Caco-2 (cell line): ENCODE measurements at regions not wholly inside any gene's neighbourhood (a gene's known extent, or its start where the extent isn't known, plus 50 kb on each side); places are given as distances from the start of the nearest gene placed in this dataset.

Experiments
- BruUV-seq: library from RNA; stranded (reverse); fragments of 400-500 nt; replicated peaks from 2 replicates; lab custom pipeline; 2021; lab: Mats Ljungman, UMichigan
- CTCF ChIA-PET: fragments of 300-600 bp; sonication (Branson Sonifier 250); formaldehyde crosslinking; loops from one replicate; lab custom pipeline; 2022; ENCODE audit warnings: antibody characterized with exemption; lab: Charles Lee
- POLR2A ChIA-PET: fragments of 300-600 bp; sonication (Branson Sonifier 250); formaldehyde crosslinking; loops from one replicate; lab custom pipeline; 2022; ENCODE audit warnings: antibody characterized with exemption; lab: Charles Lee
- DNase-seq, 2 experiments: peaks; one replicate each; pipeline versions ENCODE4 v3.0.0 to v3.0.0-alpha.2; 2020 to 2022
- H3K27me3 ChIP-seq: replicated peaks from 2 replicates; pipeline ENCODE4 v1.6.0; 2011; ENCODE audit warnings: low read length; ENCODE audit not compliant: control insufficient read depth, insufficient read depth
- H3K36me3 ChIP-seq: 2 replicates; pipeline ENCODE4 v1.5.1; 2011; ENCODE audit warnings: low read length; ENCODE audit not compliant: control insufficient read depth, insufficient read depth
- H3K4me1 ChIP-seq: fragments of 250-450 bp; sonication (Bioruptor Pico); 2 replicates; pipeline ENCODE4 v1.5.1; 2020; ENCODE audit warnings: mild to moderate bottlenecking
- H3K4me3 ChIP-seq: 2 replicates; pipeline ENCODE4 v1.5.1; 2011; ENCODE audit warnings: low read depth, mild to moderate bottlenecking, control low read depth, low read length
- H3K9me3 ChIP-seq: fragments of 250-450 bp; sonication (Bioruptor Pico); 2 replicates; pipeline ENCODE4 v1.5.1; 2020; ENCODE audit warnings: mild to moderate bottlenecking, moderate library complexity
- H3K27ac Mint-ChIP-seq: one replicate; pipeline ENCODE4 v1.8.0; 2022; ENCODE audit warnings: mixed read lengths; ENCODE audit not compliant: unreplicated experiment
- H3K27me3 Mint-ChIP-seq: one replicate; pipeline ENCODE4 v1.8.0; 2022; ENCODE audit warnings: mixed read lengths; ENCODE audit not compliant: insufficient read depth, unreplicated experiment
- H3K36me3 Mint-ChIP-seq: one replicate; pipeline ENCODE4 v1.8.0; 2022; ENCODE audit warnings: mild to moderate bottlenecking, mixed read lengths; ENCODE audit not compliant: insufficient read depth, unreplicated experiment
- H3K4me1 Mint-ChIP-seq: one replicate; pipeline ENCODE4 v1.8.0; 2022; ENCODE audit warnings: low read depth, mixed read lengths; ENCODE audit not compliant: unreplicated experiment
- H3K4me3 Mint-ChIP-seq: one replicate; pipeline ENCODE4 v1.8.0; 2022; ENCODE audit warnings: mild to moderate bottlenecking, moderate library complexity, mixed read lengths; ENCODE audit not compliant: unreplicated experiment
- H3K9me3 Mint-ChIP-seq: one replicate; pipeline ENCODE4 v1.8.0; 2022; ENCODE audit warnings: mixed read lengths; ENCODE audit not compliant: unreplicated experiment
- intact Hi-C: fragments of 100-400 bp; cut with micrococcal nuclease; formaldehyde crosslinking; loops from one replicate; pipeline ENCODE4 v1.10.0; 2022; ENCODE audit not compliant: unreplicated experiment
- TF ChIP-seq, protein P1 (sequence below), 2 experiments: fragments of 200-600 bp in 1 of 2; IDR thresholded peaks; 1 replicate in 1 of 2; 2 replicates in 1 of 2; pipeline versions ENCODE4 v1.5.1 to v1.8.0; 2011 to 2022; ENCODE audit warnings: antibody characterized with exemption in 1 of 2, control low read depth in 1 of 2, inconsistent platforms in 1 of 2, low read depth in 1 of 2, low read length in 1 of 2, mild to moderate bottlenecking in 1 of 2, moderate library complexity in 1 of 2; ENCODE audit not compliant: insufficient read depth in 1 of 2, severe bottlenecking in 1 of 2, unreplicated experiment in 1 of 2

DNA sequence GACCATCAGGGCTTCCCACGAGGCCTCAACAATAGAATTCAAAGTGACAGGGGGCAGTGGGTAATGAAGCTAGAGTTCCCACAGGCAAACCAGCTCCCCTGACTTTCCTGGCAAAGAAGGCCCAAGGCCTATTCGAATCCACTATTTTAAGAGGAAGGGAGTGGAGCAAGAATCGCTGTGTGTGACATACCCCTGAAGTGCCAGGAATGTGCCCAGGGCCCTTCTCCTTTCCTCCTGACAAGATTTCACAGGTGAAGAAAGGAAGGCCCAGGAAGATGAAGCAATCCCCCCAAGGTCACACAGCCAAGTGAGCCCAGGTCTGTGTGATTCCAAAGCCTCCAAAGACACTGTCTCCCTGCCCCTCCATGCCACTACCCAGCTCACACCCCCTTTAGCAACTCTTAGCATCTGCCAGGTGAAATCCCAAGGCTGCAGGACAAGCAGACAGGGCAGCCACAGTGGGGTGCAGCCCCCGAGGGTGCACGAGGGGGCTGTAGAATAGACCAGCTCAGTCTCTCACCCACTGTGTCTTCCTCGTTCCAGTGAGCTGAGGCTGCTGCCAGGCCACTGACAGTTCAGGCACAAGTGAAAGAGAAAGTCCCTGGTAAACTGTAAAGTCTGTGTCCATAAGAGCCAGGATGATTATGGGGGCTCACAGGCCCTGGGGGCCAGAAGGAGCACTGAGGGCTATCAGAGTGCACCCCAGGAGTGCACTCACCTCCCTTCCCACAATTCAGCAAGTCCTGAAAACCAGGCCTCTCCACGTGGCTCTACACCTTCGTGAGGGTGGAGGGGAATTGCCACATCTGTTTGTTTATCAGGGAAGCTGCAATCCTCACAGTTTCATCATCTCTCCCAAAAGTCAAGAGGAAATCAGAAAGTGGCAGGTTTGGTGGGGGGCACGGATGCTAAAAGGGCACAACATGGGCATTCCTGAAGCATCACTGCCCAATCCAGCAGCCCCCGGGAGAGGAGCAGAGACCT is 70.8 kb upstream of the ZMIZ1 start:
- Mint-ChIP-seq H3K27me3 (no peaks in the 10 kb centered on the region), H3K9me3 (no peaks in the 10 kb centered on the region), H3K27ac (peak overlapping the region; percentile 51), H3K36me3 (no peaks in the 10 kb centered on the region), H3K4me1 (no peaks in the 10 kb centered on the region), H3K4me3 (no peak overlapping the region)
- BruUV-seq: no TSS peak
- ChIA-PET POLR2A (no interaction called here), CTCF (interaction anchor here (1.3 kb wide), 1 partner anchor 69 kb away, joined by 6 read pairs; no protein-coding TSS in a partner anchor)
- no peaks in the 10 kb centered on the region for H3K4me1 ChIP-seq
- DNase-seq: peak in 1 of 2 experiments; percentile 24
- H3K27me3 ChIP-seq: no peaks in the 10 kb centered on the region
- H3K9me3 ChIP-seq: no peaks in the 10 kb centered on the region
- H3K36me3 ChIP-seq: no peaks in the 10 kb centered on the region
- TF ChIP-seq, protein P1, sequence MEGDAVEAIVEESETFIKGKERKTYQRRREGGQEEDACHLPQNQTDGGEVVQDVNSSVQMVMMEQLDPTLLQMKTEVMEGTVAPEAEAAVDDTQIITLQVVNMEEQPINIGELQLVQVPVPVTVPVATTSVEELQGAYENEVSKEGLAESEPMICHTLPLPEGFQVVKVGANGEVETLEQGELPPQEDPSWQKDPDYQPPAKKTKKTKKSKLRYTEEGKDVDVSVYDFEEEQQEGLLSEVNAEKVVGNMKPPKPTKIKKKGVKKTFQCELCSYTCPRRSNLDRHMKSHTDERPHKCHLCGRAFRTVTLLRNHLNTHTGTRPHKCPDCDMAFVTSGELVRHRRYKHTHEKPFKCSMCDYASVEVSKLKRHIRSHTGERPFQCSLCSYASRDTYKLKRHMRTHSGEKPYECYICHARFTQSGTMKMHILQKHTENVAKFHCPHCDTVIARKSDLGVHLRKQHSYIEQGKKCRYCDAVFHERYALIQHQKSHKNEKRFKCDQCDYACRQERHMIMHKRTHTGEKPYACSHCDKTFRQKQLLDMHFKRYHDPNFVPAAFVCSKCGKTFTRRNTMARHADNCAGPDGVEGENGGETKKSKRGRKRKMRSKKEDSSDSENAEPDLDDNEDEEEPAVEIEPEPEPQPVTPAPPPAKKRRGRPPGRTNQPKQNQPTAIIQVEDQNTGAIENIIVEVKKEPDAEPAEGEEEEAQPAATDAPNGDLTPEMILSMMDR (IDR thresholded peaks at IDR 0.05; ENCODE audit: insufficient read depth in 1 of 2, low read depth in 1 of 2, low read length in 1 of 2, severe bottlenecking in 1 of 2, unreplicated experiment in 1 of 2): no peak
- H3K4me3 ChIP-seq: no peak overlapping the region
- intact Hi-C loops: no loop called here

DNA sequence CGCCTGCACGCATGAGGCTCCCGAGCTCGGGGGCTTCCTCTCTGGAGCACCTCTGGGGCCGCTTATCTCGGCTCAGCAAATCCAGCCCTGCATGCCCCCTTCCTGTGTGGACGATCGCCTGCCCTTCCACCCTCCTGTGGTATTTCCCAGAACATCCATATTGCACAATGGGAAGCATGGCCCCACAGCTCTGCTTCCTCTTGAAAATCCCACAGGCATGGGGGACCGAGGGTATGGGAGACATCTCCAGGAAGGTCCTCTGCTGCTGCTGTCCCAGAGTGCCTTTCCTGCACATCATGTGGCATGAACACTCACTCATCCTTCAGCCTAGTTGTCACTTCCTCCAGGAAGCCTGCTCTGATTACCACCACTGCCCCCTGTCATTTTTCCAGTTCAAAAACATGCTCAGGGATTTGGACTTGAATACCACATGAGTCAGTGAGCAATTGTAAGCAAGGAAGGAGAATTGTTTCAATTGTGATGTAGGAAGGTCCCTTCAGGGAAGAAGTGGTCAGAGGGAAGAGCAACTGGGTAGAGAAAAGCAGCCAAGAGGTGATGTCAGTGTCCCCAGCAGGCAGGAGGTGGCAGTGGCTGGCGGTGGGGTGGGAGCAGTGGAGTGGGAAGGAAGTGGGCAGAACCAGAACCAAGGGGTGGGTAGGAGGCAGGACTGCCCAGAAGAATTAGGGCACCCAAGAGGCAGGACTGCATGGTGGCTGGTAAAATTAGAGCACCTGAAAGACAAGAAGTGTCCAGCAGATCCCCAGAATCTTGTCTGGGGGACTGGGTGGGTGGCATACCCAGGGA is 67.5 kb upstream of the ZMIZ1 start:
- no peak overlapping the region for H3K4me3 Mint-ChIP-seq
- H3K9me3 Mint-ChIP-seq: no peaks in the 10 kb centered on the region
- TF ChIP-seq, protein P1 (IDR thresholded peaks at IDR 0.05; ENCODE audit: insufficient read depth in 1 of 2, low read depth in 1 of 2, low read length in 1 of 2, severe bottlenecking in 1 of 2, unreplicated experiment in 1 of 2): no peak
- Histone ChIP-seq H3K4me1 (peaks cover 5% of the 10 kb centered on the region; the same call in 1 of the 2 replicates), H3K36me3 (no peaks in the 10 kb centered on the region), H3K4me3 (no peak overlapping the region), H3K9me3 (no peaks in the 10 kb centered on the region), H3K27me3 (no peaks in the 10 kb centered on the region)
- DNase-seq: no peak
- no peak overlapping the region for H3K27ac Mint-ChIP-seq
- no peaks in the 10 kb centered on the region for H3K27me3 Mint-ChIP-seq
- H3K36me3 Mint-ChIP-seq: no peaks in the 10 kb centered on the region
- ChIA-PET POLR2A (no interaction called here), CTCF (no interaction called here)
- intact Hi-C loops: no loop called here
- no peaks in the 10 kb centered on the region for H3K4me1 Mint-ChIP-seq
- no TSS peak for BruUV-seq

DNA sequence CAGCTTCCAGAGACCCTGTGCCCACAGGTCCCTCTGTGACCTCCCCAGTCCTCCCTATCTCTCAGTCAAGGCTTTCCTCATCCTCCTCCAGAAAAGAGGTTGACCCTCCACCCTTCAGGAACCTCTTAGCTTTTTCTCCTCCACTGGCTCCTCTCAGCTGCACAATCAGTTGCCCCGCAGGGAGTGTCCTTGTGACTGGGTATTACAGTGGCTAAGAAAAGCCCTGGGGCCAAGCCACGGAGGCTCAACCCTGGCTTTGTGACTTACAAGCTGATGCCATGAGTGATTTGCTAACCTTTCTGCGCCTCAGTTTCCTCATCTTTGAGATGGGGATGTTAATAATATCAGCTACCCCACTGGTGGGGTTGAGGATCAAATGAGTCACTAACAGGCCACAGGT is 66.4 kb upstream of the ZMIZ1 start:
- TF ChIP-seq, protein P1 (IDR thresholded peaks at IDR 0.05; ENCODE audit: insufficient read depth in 1 of 2, low read depth in 1 of 2, low read length in 1 of 2, severe bottlenecking in 1 of 2, unreplicated experiment in 1 of 2): no peak
- Mint-ChIP-seq H3K36me3 (no peaks in the 10 kb centered on the region), H3K4me1 (no peaks in the 10 kb centered on the region), H3K9me3 (no peaks in the 10 kb centered on the region), H3K4me3 (no peak overlapping the region), H3K27ac (no peak overlapping the region), H3K27me3 (no peaks in the 10 kb centered on the region)
- no peak for DNase-seq
- no TSS peak for BruUV-seq
- Histone ChIP-seq H3K4me1 (peaks cover 5% of the 10 kb centered on the region; the same call in 1 of the 2 replicates), H3K27me3 (no peaks in the 10 kb centered on the region), H3K36me3 (no peaks in the 10 kb centered on the region), H3K9me3 (no peaks in the 10 kb centered on the region), H3K4me3 (no peak overlapping the region)
- POLR2A ChIA-PET: no interaction called here
- CTCF ChIA-PET: interaction anchor here (0.9 kb wide), 1 partner anchor 57 kb away, joined by 5 read pairs; no protein-coding TSS in a partner anchor
- intact Hi-C loops: no loop called here
